DOHH2 (cell line): ENCODE measurements at regions not wholly inside any gene's neighbourhood (a gene's known extent, or its start where the extent isn't known, plus 50 kb on each side); places are given as distances from the start of the nearest gene placed in this dataset.

Experiments
- H3F3A ChIP-seq: fragments of 200-600 bp; sonication (generic), shearing (Covaris generic); 2 replicates; pipeline ENCODE4 v1.6.0; 2016; ENCODE audit warnings: antibody characterized with exemption, mild to moderate bottlenecking; ENCODE audit not compliant: control insufficient read depth, insufficient read depth
- H3K27ac ChIP-seq: fragments of 200-600 bp; sonication (generic); 2 replicates; pipeline ENCODE4 v1.5.1; 2014; ENCODE audit warnings: low read depth, mild to moderate bottlenecking, low read length, moderate library complexity
- H3K27me3 ChIP-seq: fragments of 200-600 bp; sonication (generic); 2 replicates; pipeline ENCODE4 v1.6.1; 2014; ENCODE audit warnings: mild to moderate bottlenecking, low read length, mixed read lengths; ENCODE audit not compliant: control insufficient read depth
- H3K36me3 ChIP-seq: fragments of 200-600 bp; sonication (generic); 2 replicates; pipeline ENCODE4 v1.6.1; 2014; ENCODE audit warnings: mild to moderate bottlenecking, low read length, moderate library complexity, mixed read lengths; ENCODE audit not compliant: control insufficient read depth
- H3K4me1 ChIP-seq: fragments of 200-600 bp; sonication (generic); 2 replicates; pipeline ENCODE4 v1.6.1; 2014; ENCODE audit warnings: mild to moderate bottlenecking, low read length, mixed read lengths; ENCODE audit not compliant: control insufficient read depth
- H3K4me2 ChIP-seq: fragments of 200-600 bp; sonication (generic); 2 replicates; pipeline ENCODE4 v1.6.0; 2014; ENCODE audit warnings: mild to moderate bottlenecking, low read length, moderate library complexity
- H3K4me3 ChIP-seq: fragments of 200-600 bp; sonication (generic); 2 replicates; pipeline ENCODE4 v1.5.1; 2014; ENCODE audit warnings: mild to moderate bottlenecking, low read length, mixed read lengths
- H3K79me2 ChIP-seq: fragments of 200-600 bp; sonication (generic); 2 replicates; pipeline ENCODE4 v1.6.1; 2014; ENCODE audit warnings: mild to moderate bottlenecking, low read length, mixed read lengths; ENCODE audit not compliant: control insufficient read depth
- H3K9me2 ChIP-seq: fragments of 200-600 bp; sonication (generic); replicated peaks from 2 replicates; pipeline ENCODE4 v1.6.1; 2014; ENCODE audit warnings: mild to moderate bottlenecking, low read length, mixed read lengths; ENCODE audit not compliant: control insufficient read depth
- H3K9me3 ChIP-seq: fragments of 200-600 bp; sonication (generic); 2 replicates; pipeline ENCODE4 v1.6.1; 2014; ENCODE audit warnings: antibody characterized with exemption, low read length, mixed read lengths; ENCODE audit not compliant: control insufficient read depth, insufficient read depth
- H4K20me1 ChIP-seq: fragments of 200-600 bp; sonication (generic); 2 replicates; pipeline ENCODE4 v1.6.0; 2014; ENCODE audit warnings: low read depth, mild to moderate bottlenecking, antibody characterized with exemption, low read length, moderate library complexity; ENCODE audit not compliant: control insufficient read depth, insufficient read depth
- EZH2phosphoT487 ChIP-seq: fragments of 200-600 bp; sonication (generic); IDR thresholded peaks from 2 replicates; pipeline ENCODE4 v1.6.1; 2017; ENCODE audit warnings: borderline replicate concordance, mild to moderate bottlenecking, antibody characterized with exemption, low read length, moderate library complexity, mixed read lengths
- TF ChIP-seq, protein P1 (sequence below): fragments of 200-600 bp; sonication (generic); IDR thresholded peaks from one replicate; pipeline ENCODE4 v1.5.1; 2014; ENCODE audit warnings: antibody characterized with exemption, mild to moderate bottlenecking, low read depth, low read length; ENCODE audit not compliant: poor library complexity, severe bottlenecking

DNA sequence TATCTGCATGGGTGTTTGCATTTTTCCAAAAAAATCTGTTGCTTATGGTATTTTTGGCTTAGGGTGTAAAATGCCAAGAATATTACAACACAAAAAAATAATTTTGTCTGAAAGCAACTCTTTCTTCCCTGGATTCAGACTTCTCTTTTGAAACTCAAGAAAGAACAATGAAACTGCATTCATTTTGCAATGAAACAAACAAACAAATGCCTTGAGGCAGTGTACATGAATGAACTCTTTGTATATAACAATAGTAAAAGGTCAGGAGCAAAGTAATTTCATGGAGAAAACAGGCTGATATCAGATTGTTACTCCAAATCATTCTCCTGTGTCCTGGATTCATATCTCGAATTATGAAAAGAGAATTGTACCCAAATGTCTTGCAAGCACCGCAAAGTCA, 301.6 kb upstream of the CDH20 start:
- TF ChIP-seq, protein P1, sequence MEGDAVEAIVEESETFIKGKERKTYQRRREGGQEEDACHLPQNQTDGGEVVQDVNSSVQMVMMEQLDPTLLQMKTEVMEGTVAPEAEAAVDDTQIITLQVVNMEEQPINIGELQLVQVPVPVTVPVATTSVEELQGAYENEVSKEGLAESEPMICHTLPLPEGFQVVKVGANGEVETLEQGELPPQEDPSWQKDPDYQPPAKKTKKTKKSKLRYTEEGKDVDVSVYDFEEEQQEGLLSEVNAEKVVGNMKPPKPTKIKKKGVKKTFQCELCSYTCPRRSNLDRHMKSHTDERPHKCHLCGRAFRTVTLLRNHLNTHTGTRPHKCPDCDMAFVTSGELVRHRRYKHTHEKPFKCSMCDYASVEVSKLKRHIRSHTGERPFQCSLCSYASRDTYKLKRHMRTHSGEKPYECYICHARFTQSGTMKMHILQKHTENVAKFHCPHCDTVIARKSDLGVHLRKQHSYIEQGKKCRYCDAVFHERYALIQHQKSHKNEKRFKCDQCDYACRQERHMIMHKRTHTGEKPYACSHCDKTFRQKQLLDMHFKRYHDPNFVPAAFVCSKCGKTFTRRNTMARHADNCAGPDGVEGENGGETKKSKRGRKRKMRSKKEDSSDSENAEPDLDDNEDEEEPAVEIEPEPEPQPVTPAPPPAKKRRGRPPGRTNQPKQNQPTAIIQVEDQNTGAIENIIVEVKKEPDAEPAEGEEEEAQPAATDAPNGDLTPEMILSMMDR: no peak
- no peak for TF ChIP-seq EZH2phosphoT487
- Histone ChIP-seq H3K4me1 (no peaks in the 10 kb centered on the region), H3K27me3 (no peaks in the 10 kb centered on the region), H3K36me3 (no peaks in the 10 kb centered on the region), H3K9me2 (no peaks in the 10 kb centered on the region), H3K4me3 (no peak overlapping the region), H3K4me2 (no peak overlapping the region), H4K20me1 (no peaks in the 10 kb centered on the region), H3K79me2 (no peaks in the 10 kb centered on the region), H3F3A (no peaks in the 10 kb centered on the region), H3K9me3 (no peaks in the 10 kb centered on the region), H3K27ac (no peak overlapping the region)

DNA sequence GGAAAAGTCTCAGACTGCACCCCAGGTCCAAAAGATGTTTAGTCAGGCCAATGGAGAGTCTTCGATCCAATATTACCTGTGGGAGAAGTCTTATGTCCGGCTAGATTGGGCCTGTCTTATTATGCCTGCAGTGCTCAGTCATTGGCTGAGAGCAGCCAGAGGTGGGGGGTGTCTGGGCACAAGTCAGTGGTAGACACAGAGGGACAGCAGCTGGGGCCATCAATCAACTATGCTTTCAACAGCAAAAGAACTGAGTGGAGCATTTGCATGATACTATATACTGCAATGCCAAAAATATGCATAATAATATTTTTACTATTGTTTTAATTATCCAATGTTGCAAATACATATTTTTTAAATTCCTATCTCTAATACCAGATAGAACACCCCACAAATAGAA, 298.6 kb upstream of the CDH20 start:
- no peaks in the 10 kb centered on the region for H3K36me3 ChIP-seq
- no peak for TF ChIP-seq EZH2phosphoT487
- TF ChIP-seq, protein P1: no peak
- no peaks in the 10 kb centered on the region for H3K4me1 ChIP-seq
- H3K4me3 ChIP-seq: no peak overlapping the region
- H4K20me1 ChIP-seq: no peaks in the 10 kb centered on the region
- no peaks in the 10 kb centered on the region for H3K27me3 ChIP-seq
- no peaks in the 10 kb centered on the region for H3F3A ChIP-seq
- no peaks in the 10 kb centered on the region for H3K9me2 ChIP-seq
- no peaks in the 10 kb centered on the region for H3K9me3 ChIP-seq
- no peak overlapping the region for H3K4me2 ChIP-seq
- no peaks in the 10 kb centered on the region for H3K79me2 ChIP-seq
- no peak overlapping the region for H3K27ac ChIP-seq

DNA sequence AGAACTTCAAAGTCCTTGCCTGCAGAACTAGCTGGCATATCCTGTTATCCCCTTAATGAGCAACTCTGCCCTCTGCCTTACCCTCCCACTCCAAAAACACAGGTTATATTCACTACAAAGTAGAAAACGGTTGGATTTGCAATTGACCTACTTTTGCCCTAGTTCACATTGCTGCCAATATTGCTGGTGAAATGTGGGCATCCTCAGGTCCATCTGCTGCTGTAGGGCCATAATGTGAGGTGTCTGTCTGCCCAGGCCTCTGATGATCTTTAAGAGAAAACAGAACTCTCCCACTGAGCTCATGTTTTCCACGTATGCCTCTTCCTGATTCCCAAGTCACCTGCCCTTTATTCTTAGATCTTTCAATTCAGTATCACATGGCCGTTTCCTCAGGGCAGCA, 294.0 kb upstream of the CDH20 start:
- Histone ChIP-seq H3K4me3 (no peak overlapping the region), H3K9me2 (no peaks in the 10 kb centered on the region), H3K9me3 (no peaks in the 10 kb centered on the region), H4K20me1 (no peaks in the 10 kb centered on the region), H3K36me3 (no peaks in the 10 kb centered on the region), H3K27ac (no peak overlapping the region), H3K4me2 (no peak overlapping the region), H3F3A (no peaks in the 10 kb centered on the region), H3K27me3 (no peaks in the 10 kb centered on the region), H3K79me2 (no peaks in the 10 kb centered on the region), H3K4me1 (no peaks in the 10 kb centered on the region)
- no peak for TF ChIP-seq EZH2phosphoT487
- TF ChIP-seq, protein P1: no peak

DNA sequence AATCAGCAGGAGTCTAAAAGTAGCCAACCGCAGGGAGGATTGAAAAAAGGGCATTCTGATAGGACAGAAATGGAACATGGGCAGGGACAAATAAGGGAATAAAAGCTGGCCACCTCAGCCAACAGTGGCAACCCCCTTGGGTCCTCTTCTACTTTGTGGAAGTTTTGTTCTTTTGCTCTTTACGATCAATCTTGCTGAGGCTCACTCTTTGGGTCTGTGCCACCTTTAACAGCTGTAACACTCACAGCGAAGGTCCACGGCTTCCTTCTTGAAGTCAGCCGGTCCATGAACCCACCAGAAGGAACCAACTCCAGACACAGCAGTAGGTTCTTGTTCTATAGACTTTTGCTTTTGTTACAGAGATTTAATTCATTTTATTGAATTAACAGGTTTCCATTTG, 285.4 kb upstream of the CDH20 start:
- TF ChIP-seq, protein P1: no peak
- TF ChIP-seq EZH2phosphoT487: no peak
- Histone ChIP-seq H3K9me2 (no peaks in the 10 kb centered on the region), H4K20me1 (no peaks in the 10 kb centered on the region), H3K4me3 (no peak overlapping the region), H3K4me1 (no peaks in the 10 kb centered on the region), H3K27me3 (no peaks in the 10 kb centered on the region), H3K79me2 (no peaks in the 10 kb centered on the region), H3K9me3 (no peaks in the 10 kb centered on the region), H3K36me3 (no peaks in the 10 kb centered on the region), H3F3A (no peaks in the 10 kb centered on the region), H3K4me2 (no peak overlapping the region), H3K27ac (no peak overlapping the region)
